Mesenchymal stem cell (in vitro differentiated cells and primary cell): ENCODE measurements at regions not wholly inside any gene's neighbourhood (a gene's known extent, or its start where the extent isn't known, plus 50 kb on each side); places are given as distances from the start of the nearest gene placed in this dataset.
A peak's percentile ranks its signal among the peaks of the same experiment; 100 is the strongest.

Experiments
- DNase-seq: peaks from one replicate; pipeline ENCODE4 v3.0.0-alpha.2; 2013
- H2AFZ ChIP-seq: one replicate; pipeline ENCODE4 v1.6.1; 2013; ENCODE audit warnings: low read depth, mild to moderate bottlenecking, control low read depth, inconsistent platforms, low read length, moderate library complexity
- H2AK5ac ChIP-seq: 2 replicates; pipeline ENCODE4 v1.6.1; 2013; ENCODE audit warnings: low read length, moderate library complexity, mild to moderate bottlenecking, inconsistent platforms; ENCODE audit not compliant: severe bottlenecking
- H2BK120ac ChIP-seq: one replicate; pipeline ENCODE4 v1.6.1; 2013; ENCODE audit warnings: low read depth, mild to moderate bottlenecking, inconsistent platforms, low read length, moderate library complexity
- H2BK12ac ChIP-seq, 2 experiments: one replicate each; pipeline ENCODE4 v1.6.1; 2013; ENCODE audit warnings: inconsistent platforms in 2 of 2, low read length in 2 of 2, mild to moderate bottlenecking in 2 of 2, moderate library complexity in 2 of 2, control low read depth in 1 of 2
- H2BK15ac ChIP-seq: one replicate; pipeline ENCODE4 v1.6.1; 2013; ENCODE audit warnings: mild to moderate bottlenecking, low read depth, inconsistent platforms; ENCODE audit not compliant: poor library complexity, severe bottlenecking
- H2BK5ac ChIP-seq: 2 replicates; pipeline ENCODE4 v1.6.1; 2013; ENCODE audit warnings: low read depth, mild to moderate bottlenecking, low read length, control low read depth, inconsistent platforms; ENCODE audit not compliant: poor library complexity, severe bottlenecking
- H3K14ac ChIP-seq, 2 experiments: one replicate each; pipeline ENCODE4 v1.6.1; 2013; ENCODE audit warnings: inconsistent platforms in 2 of 2, low read length in 2 of 2, control low read depth in 1 of 2, mild to moderate bottlenecking in 1 of 2, moderate library complexity in 1 of 2
- H3K18ac ChIP-seq, 2 experiments: one replicate each; pipeline ENCODE4 v1.6.1; 2013; ENCODE audit warnings: inconsistent platforms in 2 of 2, low read length in 2 of 2, control low read depth in 1 of 2, low read depth in 1 of 2, mild to moderate bottlenecking in 1 of 2
- H3K23ac ChIP-seq, 2 experiments: one replicate each; pipeline ENCODE4 v1.6.1; 2013; ENCODE audit warnings: inconsistent platforms in 2 of 2, low read length in 2 of 2, mild to moderate bottlenecking in 2 of 2, moderate library complexity in 2 of 2, control low read depth in 1 of 2
- H3K27ac ChIP-seq: 2 replicates; pipeline ENCODE4 v1.5.1; 2013; ENCODE audit warnings: mild to moderate bottlenecking, moderate library complexity, low read length, control low read depth, inconsistent platforms; ENCODE audit not compliant: poor library complexity, severe bottlenecking
- H3K27me3 ChIP-seq, 2 experiments: 2 replicates each; pipeline versions ENCODE4 v1.6.1 to v1.7.0; 2013; ENCODE audit warnings: low read length in 2 of 2, mild to moderate bottlenecking in 2 of 2, moderate library complexity in 2 of 2, control low read depth in 1 of 2, inconsistent platforms in 1 of 2; ENCODE audit not compliant: control insufficient read depth in 1 of 2, insufficient read depth in 1 of 2
- H3K36me3 ChIP-seq, 2 experiments: 2 replicates each; pipeline versions ENCODE4 v1.6.1 to v1.7.0; 2013; ENCODE audit warnings: low read length in 2 of 2, control low read depth in 1 of 2, inconsistent platforms in 1 of 2, low read depth in 1 of 2, mild to moderate bottlenecking in 1 of 2; ENCODE audit not compliant: insufficient read depth in 2 of 2, control insufficient read depth in 1 of 2
- H3K4ac ChIP-seq, 2 experiments: one replicate each; pipeline ENCODE4 v1.6.1; 2013; ENCODE audit warnings: inconsistent platforms in 2 of 2, low read length in 2 of 2, mild to moderate bottlenecking in 2 of 2, moderate library complexity in 2 of 2, control low read depth in 1 of 2, low read depth in 1 of 2
- H3K4me1 ChIP-seq: 2 replicates; pipeline ENCODE4 v1.6.1; 2013; ENCODE audit warnings: low read depth, low read length, control low read depth; ENCODE audit not compliant: control insufficient read depth, insufficient read depth
- H3K4me2 ChIP-seq: 2 replicates; pipeline ENCODE4 v1.6.1; 2013; ENCODE audit warnings: low read length, mild to moderate bottlenecking, inconsistent platforms; ENCODE audit not compliant: poor library complexity, severe bottlenecking
- H3K4me3 ChIP-seq, 2 experiments: 2 replicates each; pipeline versions ENCODE4 v1.5.1 to v1.7.0; 2013; ENCODE audit warnings: low read length in 2 of 2, mild to moderate bottlenecking in 2 of 2, control low read depth in 1 of 2, low read depth in 1 of 2; ENCODE audit not compliant: insufficient read depth in 1 of 2
- H3K79me1 ChIP-seq: replicated peaks from 2 replicates; pipeline ENCODE4 v1.6.1; 2013; ENCODE audit warnings: mild to moderate bottlenecking, control low read depth, low read length, inconsistent platforms; ENCODE audit not compliant: poor library complexity, severe bottlenecking
- H3K9ac ChIP-seq: 2 replicates; pipeline ENCODE4 v1.7.0; 2013; ENCODE audit warnings: mild to moderate bottlenecking, low read length, moderate library complexity
- H3K9me3 ChIP-seq: 2 replicates; pipeline ENCODE4 v1.7.0; 2013; ENCODE audit warnings: mild to moderate bottlenecking, low read length; ENCODE audit not compliant: control insufficient read depth
- H4K8ac ChIP-seq: one replicate; pipeline ENCODE4 v1.6.1; 2013; ENCODE audit warnings: inconsistent platforms, mild to moderate bottlenecking, low read length, moderate library complexity
- H4K91ac ChIP-seq: one replicate; pipeline ENCODE4 v1.6.1; 2013; ENCODE audit warnings: mild to moderate bottlenecking, low read length, inconsistent platforms
- WGBS: methylation state at CpG from one replicate; pipeline ENCODE4 v1.1.7; 2013; ENCODE audit warnings: mixed read lengths; 5-methylcytosine and 5-hydroxymethylcytosine counted together

GRCh38 chr3:187612656-187613055 lies 57.5 kb downstream of the SST start:
- 57% methylated on average over 1 of the region's 1 CpG for WGBS
- Histone ChIP-seq H2BK12ac (no peak overlapping the region), H3K4me3 (no peak overlapping the region), H2AFZ (no peak overlapping the region), H3K4me2 (no peak overlapping the region), H3K36me3 (no peaks in the 10 kb centered on the region), H3K4ac (no peak overlapping the region), H2BK120ac (no peak overlapping the region), H3K27ac (no peak overlapping the region), H3K18ac (no peak overlapping the region), H3K9me3 (no peaks in the 10 kb centered on the region), H4K8ac (no peak overlapping the region), H3K9ac (no peak overlapping the region), H3K23ac (no peak overlapping the region), H3K4me1 (peaks cover 6% of the 10 kb centered on the region), H2BK15ac (no peak overlapping the region), H3K27me3 (no peaks in the 10 kb centered on the region), H2AK5ac (no peak overlapping the region), H3K79me1 (no peaks in the 10 kb centered on the region), H3K14ac (no peak overlapping the region), H2BK5ac (no peak overlapping the region), H4K91ac (no peak overlapping the region)
- no peak for DNase-seq

- Histone ChIP-seq H4K91ac (no peak overlapping the region), H4K8ac (no peak overlapping the region), H3K4me2 (no peak overlapping the region), H3K79me1 (no peaks in the 10 kb centered on the region), H2AFZ (no peak overlapping the region), H3K9me3 (no peaks in the 10 kb centered on the region), H2BK12ac (no peak overlapping the region), H3K14ac (no peak overlapping the region), H2AK5ac (no peak overlapping the region), H2BK5ac (no peak overlapping the region), H3K27ac (peak overlapping the region; percentile 45), H3K18ac (no peak overlapping the region), H3K4ac (no peak overlapping the region), H3K23ac (no peak overlapping the region), H2BK15ac (no peak overlapping the region), H3K9ac (peak overlapping the region; percentile 51), H2BK120ac (no peak overlapping the region), H3K27me3 (no peaks in the 10 kb centered on the region), H3K4me3 (no peak overlapping the region), H3K4me1 (peaks cover 6% of the 10 kb centered on the region), H3K36me3 (no peaks in the 10 kb centered on the region)
- peak; percentile 42 for DNase-seq
- WGBS: 13% methylated on average over 1 of the region's 1 CpG
Measured at GRCh38 chr3:187610981-187611511, 59.1 kb downstream of the SST start.

GRCh38 chr3:187594272-187594671 lies 75.9 kb downstream of the SST start:
- H3K14ac ChIP-seq: no peak overlapping the region
- H3K4me1 ChIP-seq: no peaks in the 10 kb centered on the region
- H3K27me3 ChIP-seq: no peaks in the 10 kb centered on the region
- no peak overlapping the region for H2BK5ac ChIP-seq
- H2AFZ ChIP-seq: no peak overlapping the region
- H3K27ac ChIP-seq: no peak overlapping the region
- H2BK15ac ChIP-seq: no peak overlapping the region
- H3K79me1 ChIP-seq: no peaks in the 10 kb centered on the region
- no peak overlapping the region for H2BK120ac ChIP-seq
- H3K4me2 ChIP-seq: no peak overlapping the region
- no peak overlapping the region for H2BK12ac ChIP-seq
- H3K4ac ChIP-seq: no peak overlapping the region
- H3K4me3 ChIP-seq: no peak overlapping the region
- no peak overlapping the region for H3K9ac ChIP-seq
- no peaks in the 10 kb centered on the region for H3K9me3 ChIP-seq
- H3K36me3 ChIP-seq: no peaks in the 10 kb centered on the region
- no peak overlapping the region for H3K23ac ChIP-seq
- 53% methylated on average over 2 of the region's 2 CpGs for WGBS
- DNase-seq: no peak
- no peak overlapping the region for H2AK5ac ChIP-seq
- no peak overlapping the region for H4K8ac ChIP-seq
- no peak overlapping the region for H3K18ac ChIP-seq
- H4K91ac ChIP-seq: no peak overlapping the region

GRCh38 chr3:187593451-187593850 lies 76.7 kb downstream of the SST start:
- no peak overlapping the region for H2BK120ac ChIP-seq
- no peak for DNase-seq
- no peak overlapping the region for H4K8ac ChIP-seq
- H3K14ac ChIP-seq: no peak overlapping the region
- H3K36me3 ChIP-seq: no peaks in the 10 kb centered on the region
- no peak overlapping the region for H2BK5ac ChIP-seq
- H2AFZ ChIP-seq: no peak overlapping the region
- H2BK15ac ChIP-seq: no peak overlapping the region
- no peak overlapping the region for H2AK5ac ChIP-seq
- H3K27ac ChIP-seq: no peak overlapping the region
- H3K9ac ChIP-seq: no peak overlapping the region
- no peak overlapping the region for H3K23ac ChIP-seq
- H3K9me3 ChIP-seq: no peaks in the 10 kb centered on the region
- H3K4ac ChIP-seq: no peak overlapping the region
- no peak overlapping the region for H3K18ac ChIP-seq
- 83% methylated on average over 5 of the region's 5 CpGs for WGBS
- no peak overlapping the region for H3K4me3 ChIP-seq
- no peak overlapping the region for H2BK12ac ChIP-seq
- no peaks in the 10 kb centered on the region for H3K27me3 ChIP-seq
- H4K91ac ChIP-seq: no peak overlapping the region
- H3K4me2 ChIP-seq: no peak overlapping the region
- H3K79me1 ChIP-seq: no peaks in the 10 kb centered on the region
- no peaks in the 10 kb centered on the region for H3K4me1 ChIP-seq
